GM19324 (cell line): ENCODE measurements at regions not wholly inside any gene's neighbourhood (a gene's known extent, or its start where the extent isn't known, plus 50 kb on each side); places are given as distances from the start of the nearest gene placed in this dataset.
A peak's percentile ranks its signal among the peaks of the same experiment; 100 is the strongest.

Source experiments
- ATAC-seq: cut with Tn5 transposase; IDR thresholded peaks from one replicate; pipeline ENCODE4 v1.9.1; 2021; ENCODE audit warnings: mild to moderate bottlenecking, moderate library complexity; ENCODE audit not compliant: unreplicated experiment, low FRiP score

- ATAC-seq, result peak; percentile 95
Measured at GRCh38 chr3:156760333-156760732, 65.8 kb upstream of the LEKR1 start.

- no peak for ATAC-seq
Measured at GRCh38 chr3:156761007-156761406, 65.1 kb upstream of the LEKR1 start.

- ATAC-seq, result no peak
Measured at GRCh38 chr3:156761713-156762451, 64.3 kb upstream of the LEKR1 start.

- ATAC-seq, result no peak
Measured at GRCh38 chr3:156762631-156763185, 63.4 kb upstream of the LEKR1 start.

GRCh38 chr3:156763386-156763785 is 62.8 kb upstream of the LEKR1 start:
- no peak for ATAC-seq

- no peak for ATAC-seq
Measured at GRCh38 chr3:156763931-156764720, 62.0 kb upstream of the LEKR1 start.

GRCh38 chr3:156764751-156765150 is 61.4 kb upstream of the LEKR1 start:
- ATAC-seq, result no peak

- ATAC-seq, result no peak
Measured at GRCh38 chr3:156768390-156768789, 57.8 kb upstream of the LEKR1 start.

- ATAC-seq, result no peak
Measured at GRCh38 chr3:156769721-156770654, 56.2 kb upstream of the LEKR1 start.

GRCh38 chr3:156770699-156771414 is 55.3 kb upstream of the LEKR1 start:
- no peak for ATAC-seq

GRCh38 chr3:156772588-156773206 is 53.5 kb upstream of the LEKR1 start:
- no peak for ATAC-seq

GRCh38 chr3:156776031-156776430 is 50.1 kb upstream of the LEKR1 start:
- no peak for ATAC-seq
